ENCODE measurements at regions not wholly inside any gene's neighbourhood (a gene's known extent, or its start where the extent isn't known, plus 50 kb on each side); places are given as distances from the start of the nearest gene placed in this dataset.

- no peak for TF ChIP-seq POLR2A (IDR thresholded peaks at IDR 0.05)
- no peak for TF ChIP-seq CTCF (IDR thresholded peaks at IDR 0.05)
These were observed 80.2 kb upstream of the CIBAR2 start for GRCh38 chr16:85192238-85193114.
